GM18517 (cell line): ENCODE measurements at regions not wholly inside any gene's neighbourhood (a gene's known extent, or its start where the extent isn't known, plus 50 kb on each side); places are given as distances from the start of the nearest gene placed in this dataset.
"Not testable (repeated sequence)": the region's sequence is repeated elsewhere in the genome, so short reads cannot be mapped to it uniquely, and the experiment has no call there.

Experiments
- ATAC-seq: cut with Tn5 transposase; IDR thresholded peaks from one replicate; pipeline ENCODE4 v1.9.1; 2021; ENCODE audit warnings: mild to moderate bottlenecking, moderate library complexity; ENCODE audit not compliant: unreplicated experiment

GRCh38 chr6:128738112-128738511 is 144.8 kb upstream of the LAMA2 start:
- peak; percentile 60 for ATAC-seq

- ATAC-seq, result no peak
Observed at GRCh38 chr6:128736780-128737179, 146.2 kb upstream of the LAMA2 start.

DNA sequence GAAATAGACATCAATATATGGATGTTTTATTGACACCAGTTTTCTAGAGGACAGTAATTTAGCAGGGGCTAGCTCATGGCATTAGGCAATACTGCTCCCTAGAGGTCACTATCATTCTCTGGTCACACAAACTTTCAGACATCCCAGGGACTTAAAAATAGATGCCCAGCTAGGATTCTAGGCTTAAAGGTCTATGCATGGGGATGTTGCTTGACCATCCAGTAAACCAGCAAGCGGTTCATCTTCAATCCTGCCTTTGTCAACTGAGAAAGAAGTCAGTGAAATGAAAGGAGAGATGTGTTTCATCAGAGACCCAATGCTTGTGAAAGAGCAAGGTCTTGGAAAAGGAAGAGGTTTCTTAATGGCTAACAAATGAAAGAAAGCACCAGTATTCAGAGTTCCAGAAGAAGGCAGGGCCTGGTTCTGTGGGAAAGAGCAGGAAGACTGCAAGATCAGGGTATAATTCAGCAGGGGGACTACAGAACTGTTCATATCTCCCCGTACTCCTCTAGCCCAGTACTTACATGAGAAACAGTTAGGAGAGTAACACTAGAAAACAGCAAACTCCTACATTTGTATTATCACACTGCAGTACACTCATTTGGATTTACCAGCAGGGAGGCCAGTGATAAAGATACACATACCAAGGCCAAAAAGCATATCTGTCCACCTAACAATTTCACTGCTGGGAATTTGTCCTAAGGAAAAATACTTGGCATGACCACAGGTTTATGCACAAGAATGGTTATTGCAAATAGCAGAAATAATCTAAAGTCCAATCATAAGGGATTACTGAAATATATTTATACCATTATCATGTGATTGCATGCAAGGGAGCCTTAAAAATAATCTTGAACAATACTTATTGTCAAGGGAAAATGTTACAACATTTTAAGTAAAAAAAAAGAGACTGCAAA is 151.4 kb upstream of the LAMA2 start:
- peak; percentile 52 for ATAC-seq

- no peak for ATAC-seq
Observed at GRCh38 chr6:128727500-128727899, 155.4 kb upstream of the LAMA2 start.

DNA sequence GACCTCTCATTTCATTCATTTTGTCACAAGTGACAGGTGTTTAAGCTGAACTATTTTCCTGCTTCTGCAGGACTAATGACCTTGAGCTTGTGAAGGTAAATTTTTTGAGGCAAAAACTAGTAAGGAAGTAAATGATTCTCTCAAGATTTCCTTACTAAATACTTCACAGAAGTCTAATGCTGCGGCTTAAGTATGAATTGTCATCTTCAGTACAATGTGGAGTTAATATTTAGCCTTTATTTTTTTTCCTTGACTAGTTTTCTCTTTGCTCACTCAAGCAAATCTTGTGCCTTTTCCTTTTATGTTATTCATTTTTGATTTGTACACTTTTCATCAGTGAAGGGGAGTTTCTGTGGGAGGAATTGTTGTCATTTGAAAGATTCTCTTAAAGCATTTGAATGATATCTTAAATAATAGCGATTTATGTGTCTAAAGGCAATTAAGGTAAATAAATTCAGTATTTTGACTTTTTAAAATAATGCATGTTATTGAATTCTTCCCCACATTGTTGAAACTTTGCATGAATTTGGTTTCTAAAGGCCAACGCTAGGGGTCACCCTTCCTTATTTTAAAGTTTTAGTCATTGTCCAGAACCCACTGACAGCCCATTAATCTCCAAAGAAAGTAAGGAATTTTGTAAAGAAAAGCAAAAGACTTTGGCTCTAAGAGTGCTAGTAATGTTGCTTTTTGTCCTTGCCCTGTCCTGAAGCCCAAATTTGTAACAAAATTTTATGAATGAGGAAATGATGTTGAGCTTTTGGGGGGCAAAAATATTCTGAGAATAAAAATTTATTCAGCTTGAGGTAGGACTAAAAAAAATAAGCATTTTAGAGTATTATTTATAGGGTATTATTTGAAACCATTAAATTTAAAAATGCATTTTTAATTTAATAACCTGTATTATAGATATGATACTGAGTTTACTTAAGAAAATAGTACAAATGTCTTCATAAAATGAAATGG is 157.4 kb upstream of the LAMA2 start:
- ATAC-seq, result no peak

- ATAC-seq, result no peak
Observed at GRCh38 chr6:128724738-128725137, 158.2 kb upstream of the LAMA2 start.

DNA sequence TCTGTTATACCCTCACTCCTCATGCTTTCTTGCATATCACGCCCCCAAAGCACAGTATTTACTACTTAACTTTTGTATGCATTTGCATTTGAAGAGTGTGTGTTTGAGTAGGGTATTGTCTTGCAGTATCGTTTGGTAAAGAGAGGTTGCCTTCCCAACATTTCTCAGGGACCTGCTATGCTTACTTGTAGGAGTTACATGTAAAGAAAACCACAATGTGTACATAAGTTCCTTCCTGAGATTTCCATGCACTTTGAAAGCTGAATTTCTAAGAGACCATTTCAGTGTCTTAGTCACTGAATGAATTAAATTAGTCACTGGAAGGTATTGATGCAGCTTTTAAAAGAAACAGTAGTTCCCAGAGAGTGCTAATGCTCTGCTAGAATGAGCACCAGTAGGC is 159.3 kb upstream of the LAMA2 start:
- no peak for ATAC-seq

DNA sequence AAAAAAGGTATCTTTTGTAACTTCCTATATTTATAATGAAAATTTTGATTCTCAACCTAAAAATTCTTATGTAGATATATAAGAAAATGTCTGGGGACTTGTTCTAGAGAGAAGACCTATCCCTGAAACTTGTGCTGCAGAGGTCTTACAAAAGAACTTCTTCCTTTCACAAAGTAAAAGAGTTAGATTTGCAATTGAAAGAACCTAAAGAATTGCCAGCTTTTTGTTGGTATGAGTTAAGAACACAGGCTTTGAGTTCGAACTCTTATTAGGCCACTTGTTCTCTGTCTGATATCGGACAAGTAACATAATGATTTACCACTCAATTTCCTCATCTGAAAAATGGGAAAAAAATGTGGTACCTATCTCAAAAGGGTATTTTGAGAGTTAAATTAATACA is 162.0 kb upstream of the LAMA2 start:
- ATAC-seq, result no peak

DNA sequence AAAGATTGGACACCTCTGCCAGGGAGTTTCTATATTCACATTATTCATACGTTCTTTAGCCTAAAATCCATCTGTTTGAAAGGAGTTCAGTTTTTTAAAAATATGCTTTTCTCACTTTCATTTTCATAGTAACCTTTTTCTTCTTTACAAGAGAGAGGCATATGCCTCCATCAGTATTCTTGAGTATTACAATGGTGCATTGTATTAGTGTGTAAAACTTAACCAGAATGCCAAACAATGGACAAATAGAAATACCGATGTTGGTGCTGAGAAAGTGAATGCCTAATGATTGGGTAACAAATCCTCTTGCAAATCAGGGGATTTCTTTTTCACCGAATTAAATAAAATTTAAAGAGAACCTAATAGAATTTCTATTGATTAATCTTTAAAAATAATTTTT is 163.2 kb upstream of the LAMA2 start:
- no peak for ATAC-seq

- no peak for ATAC-seq
Observed at GRCh38 chr6:128713461-128713860, 169.5 kb upstream of the LAMA2 start.

DNA sequence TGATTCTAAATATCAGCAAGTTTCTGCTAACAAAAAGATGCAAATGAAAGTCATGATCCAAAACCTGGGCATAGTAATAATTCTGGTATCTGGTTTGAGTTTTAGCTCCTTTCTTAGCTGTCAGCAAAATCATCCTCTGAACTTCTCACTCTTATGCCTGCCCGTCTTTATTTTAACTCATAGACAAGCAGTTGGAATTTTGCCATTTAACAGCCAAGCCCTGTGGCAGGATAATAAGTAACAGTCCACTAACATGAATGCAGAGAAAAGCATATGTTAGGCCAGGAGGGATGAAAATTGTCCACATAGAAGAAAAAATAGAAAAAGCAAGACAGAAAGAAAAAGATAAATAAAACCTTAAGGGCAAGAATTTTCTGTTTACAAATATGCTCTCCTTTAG is 170.0 kb upstream of the LAMA2 start:
- ATAC-seq, result no peak

GRCh38 chr6:128711149-128711548 is 171.8 kb upstream of the LAMA2 start:
- no peak for ATAC-seq

GRCh38 chr6:128710315-128710714 is 172.6 kb upstream of the LAMA2 start:
- ATAC-seq, result no peak

DNA sequence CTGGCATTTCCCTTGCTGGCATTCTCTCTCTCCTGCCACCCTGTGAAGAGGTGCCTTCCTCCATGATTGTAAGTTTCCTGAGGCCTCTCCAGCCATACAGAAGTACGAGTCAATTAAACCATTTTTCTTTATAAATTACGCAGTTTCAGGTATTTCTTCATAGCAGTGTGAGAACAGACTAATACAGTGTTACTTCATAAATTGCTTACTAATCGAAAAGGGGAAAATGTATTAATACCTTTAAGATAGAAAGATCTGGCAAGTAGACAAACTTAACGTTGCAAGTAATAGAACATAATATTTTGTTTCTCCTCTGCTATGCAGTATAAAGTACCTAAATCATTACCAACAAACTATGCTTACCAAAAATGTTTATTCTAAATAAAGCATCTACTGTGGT is 178.3 kb upstream of the LAMA2 start:
- ATAC-seq, result no peak

- ATAC-seq, result not testable (repeated sequence)
Observed at GRCh38 chr6:128703794-128704193, 179.1 kb upstream of the LAMA2 start.

DNA sequence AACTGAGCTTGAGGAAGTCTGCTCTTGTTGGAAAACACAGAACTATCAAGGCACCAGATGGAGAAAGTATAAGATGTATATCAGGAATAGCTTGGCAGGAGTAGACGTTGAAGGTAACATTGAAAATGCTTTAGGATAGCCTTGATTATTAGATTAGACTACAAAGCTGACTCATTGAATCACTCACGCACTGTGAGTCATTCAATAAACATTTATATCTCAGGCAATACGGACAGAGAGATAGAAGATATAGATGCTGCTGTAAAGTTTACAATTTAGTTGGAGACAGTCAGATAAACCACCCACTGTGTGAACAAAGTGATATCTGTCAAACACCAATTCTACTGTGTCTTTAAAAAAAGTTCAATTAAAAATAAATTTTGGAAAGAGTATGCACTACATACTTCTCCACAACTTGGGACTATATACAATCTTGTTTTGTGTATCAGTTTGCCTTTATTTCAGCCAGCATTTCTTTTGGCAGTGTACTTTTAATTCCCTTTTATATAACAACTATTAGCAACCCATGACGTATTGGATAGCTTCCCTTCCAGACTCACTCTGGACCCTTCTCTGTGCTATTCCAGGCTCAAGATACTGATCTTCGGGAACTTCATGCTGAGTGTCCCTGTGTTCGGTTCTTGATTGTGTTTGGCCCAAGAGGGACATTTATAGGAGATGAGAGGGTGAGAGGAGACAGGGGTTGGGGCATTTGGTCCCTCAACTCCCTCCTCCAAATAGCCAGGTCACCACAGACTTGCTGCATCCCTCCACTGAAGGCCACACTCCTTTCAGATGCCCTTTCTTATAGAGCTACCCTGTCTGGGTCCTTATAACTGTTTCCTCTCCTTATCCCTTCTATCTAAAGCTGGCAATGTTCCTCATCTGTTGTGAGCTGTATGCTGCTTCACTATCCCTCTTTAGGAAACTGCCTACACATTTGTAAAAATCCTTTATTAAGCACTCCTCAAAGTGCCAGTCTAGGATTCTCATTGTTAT is 176.6 kb upstream of the PTPRK start:
- no peak for ATAC-seq

DNA sequence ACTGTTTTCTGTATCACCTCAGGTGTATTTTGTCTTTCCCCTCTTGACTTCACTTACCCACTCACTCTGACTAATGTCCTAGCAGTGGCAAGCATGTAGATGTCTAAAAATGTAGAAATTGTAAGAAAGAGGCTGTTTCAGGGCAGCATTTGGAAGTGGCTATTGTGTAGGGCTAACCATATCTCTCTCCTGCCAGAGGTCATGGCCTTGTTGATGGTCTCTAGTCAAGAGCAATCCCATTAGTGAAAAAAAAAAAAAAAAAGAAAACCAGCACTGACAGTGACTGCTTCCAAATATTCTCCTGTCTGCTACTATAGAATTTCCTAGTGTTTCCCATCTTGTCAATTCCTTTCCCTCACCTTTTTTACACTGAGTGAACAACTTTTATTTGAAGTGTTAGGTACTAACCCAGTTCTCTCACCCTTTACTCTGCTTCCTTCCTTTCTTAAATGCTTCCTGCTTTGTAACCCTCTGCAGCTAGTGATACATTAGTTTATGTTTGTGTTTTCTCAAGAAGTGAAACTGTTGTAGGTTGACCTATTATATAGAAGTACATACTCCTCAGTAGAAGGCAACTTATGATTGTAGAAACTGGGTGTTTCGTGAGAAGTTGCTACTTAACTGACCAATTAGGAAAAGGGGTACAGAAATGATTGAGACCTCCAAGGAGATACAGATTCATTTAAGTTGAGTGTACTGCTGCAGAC is 174.1 kb upstream of the PTPRK start:
- peak; percentile 93 for ATAC-seq

DNA sequence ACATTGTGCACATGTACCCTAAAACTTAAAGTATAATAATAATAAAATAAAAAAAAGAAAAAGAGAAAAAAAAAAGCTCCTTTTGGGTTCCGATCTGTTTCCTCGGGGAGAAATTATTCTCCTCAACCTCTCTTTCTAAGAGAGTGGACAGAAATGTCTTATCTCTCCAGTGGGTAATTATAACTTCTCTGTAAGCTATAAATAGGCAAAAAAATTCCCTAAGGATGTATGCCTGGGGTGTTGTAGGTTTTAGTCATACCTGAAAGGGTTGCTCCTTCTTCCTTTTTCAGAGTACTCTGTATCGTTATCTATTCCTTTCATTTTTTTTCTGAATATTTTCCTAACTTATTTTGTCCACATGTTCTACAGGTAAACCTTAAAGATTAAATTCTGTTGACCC is 169.7 kb upstream of the PTPRK start:
- no peak for ATAC-seq

DNA sequence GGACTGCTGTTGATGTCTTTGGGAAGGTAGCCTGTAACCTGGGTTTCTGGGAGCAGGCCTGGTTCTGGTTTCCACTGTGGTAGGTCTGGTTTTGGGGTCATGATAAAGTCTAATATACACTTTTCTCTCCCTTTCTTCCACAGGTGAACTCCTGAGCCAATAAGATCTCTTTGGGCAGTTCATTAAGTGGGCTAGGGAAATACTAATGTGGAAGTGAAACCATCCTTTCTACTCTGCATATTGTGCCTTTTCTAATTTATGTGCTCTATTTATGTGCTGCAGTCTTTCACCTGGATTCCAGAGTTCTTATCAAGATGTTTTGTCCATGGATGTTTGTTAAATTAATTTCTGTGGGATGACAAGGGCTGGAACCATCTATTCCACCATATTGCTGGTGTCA is 165.7 kb upstream of the PTPRK start:
- peak; percentile 79 for ATAC-seq

DNA sequence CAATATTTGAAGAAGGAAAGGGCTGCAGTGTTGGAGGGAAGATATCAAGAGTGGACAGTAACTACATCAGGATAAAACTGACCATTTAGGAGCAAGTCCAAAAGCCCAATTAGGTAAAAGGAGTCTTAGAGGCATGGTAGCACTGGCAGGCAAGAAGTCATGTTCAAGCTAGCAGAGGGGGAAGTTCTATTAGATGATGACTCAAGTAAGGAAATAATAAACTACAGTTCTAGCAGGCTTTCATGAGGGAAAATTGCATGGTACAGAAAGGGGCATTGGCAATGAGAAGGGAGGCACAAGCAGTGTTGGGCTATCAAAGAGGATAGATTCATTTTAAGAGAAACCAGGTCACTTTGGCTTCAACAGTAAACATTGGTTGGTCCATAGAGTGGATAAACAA is 156.1 kb upstream of the PTPRK start:
- ATAC-seq, result no peak
